RWPE2 (cell line): ENCODE measurements at regions not wholly inside any gene's neighbourhood (a gene's known extent, or its start where the extent isn't known, plus 50 kb on each side); places are given as distances from the start of the nearest gene placed in this dataset.

Experiments used
- ATAC-seq: fragments of 200-7000 bp; cut with Tn5 transposase; 3 replicates; pipeline ENCODE4 v1.9.1; 2021; ENCODE audit warnings: low read depth
- DNase-seq: peaks from one replicate; pipeline ENCODE4 v3.0.0-alpha.2; 2020; ENCODE audit warnings: low spot score
- H3K27ac ChIP-seq: fragments of 450-650 bp; 2 replicates; pipeline ENCODE4 v1.5.1; 2017; ENCODE audit warnings: mild to moderate bottlenecking; ENCODE audit not compliant: poor library complexity, severe bottlenecking
- H3K27me3 ChIP-seq: fragments of 250-450 bp; sonication (Bioruptor Pico); 2 replicates; pipeline ENCODE4 v1.5.1; 2021; ENCODE audit warnings: mild to moderate bottlenecking, moderate library complexity; ENCODE audit not compliant: insufficient read depth, poor library complexity, severe bottlenecking
- H3K36me3 ChIP-seq: fragments of 250-450 bp; sonication (Bioruptor Pico); 2 replicates; pipeline ENCODE4 v1.5.1; 2020; ENCODE audit warnings: low read depth, mild to moderate bottlenecking, moderate library complexity
- H3K4me1 ChIP-seq: fragments of 250-450 bp; sonication (Bioruptor Pico); 2 replicates; pipeline ENCODE4 v1.5.1; 2021; ENCODE audit warnings: mild to moderate bottlenecking, moderate library complexity; ENCODE audit not compliant: insufficient read depth, poor library complexity, severe bottlenecking
- H3K4me3 ChIP-seq: fragments of 250-450 bp; sonication (Bioruptor Pico); 2 replicates; pipeline ENCODE4 v1.5.1; 2021; ENCODE audit warnings: mild to moderate bottlenecking, moderate library complexity; ENCODE audit not compliant: severe bottlenecking
- H3K9me3 ChIP-seq: fragments of 250-450 bp; sonication (Bioruptor Pico); 2 replicates; pipeline ENCODE4 v1.5.1; 2021; ENCODE audit warnings: mild to moderate bottlenecking, moderate library complexity; ENCODE audit not compliant: severe bottlenecking
- TF ChIP-seq, protein P1 (sequence below): fragments of 450-650 bp; IDR thresholded peaks from one replicate; pipeline ENCODE4 v1.5.1; 2017; ENCODE audit warnings: mild to moderate bottlenecking, moderate library complexity; ENCODE audit not compliant: poor library complexity, severe bottlenecking

DNA sequence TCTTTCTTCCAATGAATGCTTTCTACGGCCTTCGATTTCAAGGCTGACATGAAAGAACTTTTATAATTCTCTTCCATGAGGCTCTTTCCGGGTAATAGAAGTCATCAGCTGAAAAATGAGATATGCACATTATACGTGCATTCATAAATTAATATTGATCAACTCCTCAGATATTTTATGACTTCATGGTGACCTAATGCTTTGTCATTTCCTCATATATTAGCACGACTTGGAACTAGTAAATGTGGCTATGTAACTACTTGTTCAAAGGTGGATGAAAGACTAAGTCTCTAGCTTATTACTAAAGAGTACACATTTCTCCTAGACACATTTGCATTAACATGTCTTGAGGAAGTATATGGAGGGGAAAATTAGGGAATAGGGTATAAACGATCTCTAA is 168.8 kb downstream of the HDGFL1 start:
- Histone ChIP-seq H3K9me3 (no peaks in the 10 kb centered on the region), H3K4me3 (no peak overlapping the region), H3K36me3 (no peaks in the 10 kb centered on the region), H3K27me3 (no peaks in the 10 kb centered on the region), H3K27ac (no peak overlapping the region), H3K4me1 (peaks cover 3% of the 10 kb centered on the region)
- ATAC-seq (no peak), DNase-seq (no peak)
- TF ChIP-seq, protein P1, sequence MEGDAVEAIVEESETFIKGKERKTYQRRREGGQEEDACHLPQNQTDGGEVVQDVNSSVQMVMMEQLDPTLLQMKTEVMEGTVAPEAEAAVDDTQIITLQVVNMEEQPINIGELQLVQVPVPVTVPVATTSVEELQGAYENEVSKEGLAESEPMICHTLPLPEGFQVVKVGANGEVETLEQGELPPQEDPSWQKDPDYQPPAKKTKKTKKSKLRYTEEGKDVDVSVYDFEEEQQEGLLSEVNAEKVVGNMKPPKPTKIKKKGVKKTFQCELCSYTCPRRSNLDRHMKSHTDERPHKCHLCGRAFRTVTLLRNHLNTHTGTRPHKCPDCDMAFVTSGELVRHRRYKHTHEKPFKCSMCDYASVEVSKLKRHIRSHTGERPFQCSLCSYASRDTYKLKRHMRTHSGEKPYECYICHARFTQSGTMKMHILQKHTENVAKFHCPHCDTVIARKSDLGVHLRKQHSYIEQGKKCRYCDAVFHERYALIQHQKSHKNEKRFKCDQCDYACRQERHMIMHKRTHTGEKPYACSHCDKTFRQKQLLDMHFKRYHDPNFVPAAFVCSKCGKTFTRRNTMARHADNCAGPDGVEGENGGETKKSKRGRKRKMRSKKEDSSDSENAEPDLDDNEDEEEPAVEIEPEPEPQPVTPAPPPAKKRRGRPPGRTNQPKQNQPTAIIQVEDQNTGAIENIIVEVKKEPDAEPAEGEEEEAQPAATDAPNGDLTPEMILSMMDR = no peak

DNA sequence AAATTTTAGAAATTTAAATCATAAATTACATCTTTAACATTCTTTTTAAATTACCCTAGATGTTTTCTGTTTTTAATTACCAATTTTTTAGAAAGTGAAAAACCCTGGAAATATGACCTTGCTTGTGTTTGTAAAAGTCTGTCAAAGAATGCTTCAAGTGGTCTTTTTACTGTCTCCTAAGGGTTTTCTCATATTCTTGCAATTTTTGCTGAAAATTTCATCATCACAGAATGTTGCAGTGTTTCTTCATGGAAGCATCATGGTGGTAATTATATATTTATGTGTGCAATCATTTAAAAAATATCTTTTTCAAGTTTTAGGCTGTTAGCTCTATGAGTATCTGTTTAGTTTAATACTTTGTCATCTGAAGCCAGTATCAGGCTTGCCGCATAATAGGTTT is 178.2 kb downstream of the HDGFL1 start:
- DNase-seq (no peak), ATAC-seq (no peak)
- no peak overlapping the region for H3K27ac ChIP-seq
- no peak overlapping the region for H3K4me3 ChIP-seq
- H3K4me1 ChIP-seq = no peaks in the 10 kb centered on the region
- TF ChIP-seq, protein P1 = no peak
- no peaks in the 10 kb centered on the region for H3K9me3 ChIP-seq
- no peaks in the 10 kb centered on the region for H3K27me3 ChIP-seq
- no peaks in the 10 kb centered on the region for H3K36me3 ChIP-seq

DNA sequence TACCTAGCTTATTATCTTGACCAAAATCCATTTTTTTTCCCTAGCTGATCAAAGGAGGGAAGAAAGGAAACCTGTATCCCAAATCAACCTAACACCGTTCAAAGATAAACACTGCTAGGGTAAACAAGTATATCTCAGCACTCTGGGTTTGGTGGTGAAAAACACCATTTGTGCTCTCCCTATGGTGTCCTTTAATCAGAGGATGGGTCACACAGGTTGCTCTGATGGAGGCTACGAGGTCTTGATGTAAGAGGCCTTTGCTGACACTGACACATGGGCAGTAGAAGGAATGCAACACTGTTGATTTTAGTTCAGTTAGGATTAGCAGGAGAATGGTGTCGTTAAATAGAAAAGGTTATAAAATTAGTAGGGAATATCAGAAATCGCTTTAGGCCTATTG is 179.3 kb downstream of the HDGFL1 start:
- ATAC-seq (no peak), DNase-seq (no peak)
- Histone ChIP-seq H3K9me3 (no peaks in the 10 kb centered on the region), H3K4me1 (no peaks in the 10 kb centered on the region), H3K27ac (no peak overlapping the region), H3K36me3 (no peaks in the 10 kb centered on the region), H3K27me3 (no peaks in the 10 kb centered on the region), H3K4me3 (no peak overlapping the region)
- TF ChIP-seq, protein P1 = no peak

DNA sequence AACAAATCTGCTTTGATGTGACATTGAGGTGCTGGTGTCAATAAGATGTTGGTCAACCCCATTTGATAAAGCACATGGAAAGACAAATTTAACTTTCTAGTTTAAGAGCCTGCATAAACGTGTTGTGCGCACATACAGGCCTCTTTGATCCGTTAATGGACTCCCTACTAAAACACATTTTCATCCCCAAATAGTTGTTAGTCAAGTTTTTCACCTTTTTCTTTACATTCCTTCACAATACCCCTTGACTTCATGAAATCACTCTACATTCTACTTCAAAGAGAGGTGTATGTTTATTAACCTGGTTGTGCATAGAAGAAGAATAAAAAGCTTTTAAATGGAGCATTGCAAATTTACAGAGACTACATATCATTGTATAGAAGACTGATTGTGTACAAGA is 180.3 kb downstream of the HDGFL1 start:
- H3K4me1 ChIP-seq = no peaks in the 10 kb centered on the region

DNA sequence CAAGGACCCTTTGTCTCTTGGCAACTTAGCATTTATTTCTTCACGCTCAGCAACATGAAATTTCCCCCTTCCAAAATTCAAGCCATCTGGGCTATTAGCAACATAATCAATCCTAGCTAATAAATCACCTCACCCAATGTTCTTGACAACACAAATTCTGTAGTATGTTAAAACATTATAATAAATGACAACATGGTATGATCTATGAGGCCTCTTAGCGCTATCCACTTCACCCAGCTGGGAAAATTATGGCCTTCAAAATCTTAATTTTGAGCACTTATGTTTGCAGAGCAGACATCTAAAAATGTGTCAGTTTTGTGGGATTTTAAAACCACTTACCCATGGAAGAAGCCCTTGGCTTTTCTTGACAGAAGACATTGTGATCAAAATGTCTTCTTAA is 181.9 kb downstream of the HDGFL1 start:
- Histone ChIP-seq H3K4me3 (no peak overlapping the region), H3K27me3 (no peaks in the 10 kb centered on the region), H3K9me3 (no peaks in the 10 kb centered on the region), H3K27ac (no peak overlapping the region), H3K4me1 (peaks cover 3% of the 10 kb centered on the region), H3K36me3 (no peaks in the 10 kb centered on the region)
- no peak for ATAC-seq
- TF ChIP-seq, protein P1 = no peak
- DNase-seq = no peak

More for the DNA sequence above, 180.3 kb downstream of the HDGFL1 start:
- no peak overlapping the region for H3K4me3 ChIP-seq
- TF ChIP-seq, protein P1 = no peak
- no peak overlapping the region for H3K27ac ChIP-seq
- H3K9me3 ChIP-seq = no peaks in the 10 kb centered on the region
- no peak for ATAC-seq
- no peaks in the 10 kb centered on the region for H3K27me3 ChIP-seq
- DNase-seq = no peak
- no peaks in the 10 kb centered on the region for H3K36me3 ChIP-seq
